HG03460 (cell line): ENCODE measurements at regions not wholly inside any gene's neighbourhood (a gene's known extent, or its start where the extent isn't known, plus 50 kb on each side); places are given as distances from the start of the nearest gene placed in this dataset.
"Not testable (repeated sequence)": the region's sequence is repeated elsewhere in the genome, so short reads cannot be mapped to it uniquely, and the experiment has no call there.

ENCODE experiments used
- ATAC-seq: cut with Tn5 transposase; IDR thresholded peaks from one replicate; pipeline ENCODE4 v1.9.1; 2021; ENCODE audit not compliant: unreplicated experiment

- not testable (repeated sequence) for ATAC-seq
Observed at GRCh38 chr7:93658163-93658562, 83.6 kb upstream of the CALCR start.

GRCh38 chr7:93651603-93652159, 77.2 kb upstream of the CALCR start:
- ATAC-seq, result no peak

- no peak for ATAC-seq
Observed at GRCh38 chr7:93646538-93646937, 72.0 kb upstream of the CALCR start.

- no peak for ATAC-seq
Observed at GRCh38 chr7:93636276-93636675, 61.8 kb upstream of the CALCR start.

GRCh38 chr7:93632371-93632770, 57.8 kb upstream of the CALCR start:
- no peak for ATAC-seq

GRCh38 chr7:93629291-93629801, 54.8 kb upstream of the CALCR start:
- no peak for ATAC-seq

GRCh38 chr7:93626869-93627268, 52.3 kb upstream of the CALCR start:
- ATAC-seq, result no peak
